D721Med (cell line): ENCODE measurements at regions not wholly inside any gene's neighbourhood (a gene's known extent, or its start where the extent isn't known, plus 50 kb on each side); places are given as distances from the start of the nearest gene placed in this dataset.

Source experiments
- DNase-seq: peaks from one replicate; pipeline ENCODE4 v3.0.0; 2011; ENCODE audit warnings: low spot score; ENCODE audit not compliant: insufficient read length
- FAIRE-seq: peaks from 2 replicates; lab custom pipeline; 2011; peaks lifted over from hg19 to GRCh38; lab: Jason Lieb, UNC
- CTCF ChIP-seq: IDR thresholded peaks from 2 replicates; pipeline ENCODE4 v1.5.1; 2012; ENCODE audit warnings: mild to moderate bottlenecking, control low read depth; ENCODE audit not compliant: insufficient read depth; ENCODE audit errors: missing control alignments

- no peak for FAIRE-seq
- DNase-seq: no peak
- TF ChIP-seq CTCF: no peak
These were observed 127.8 kb upstream of the CADM1 start for GRCh38 chr11:115632061-115632460.

- no peak for FAIRE-seq
- DNase-seq: no peak
These were observed 127.4 kb upstream of the CADM1 start for GRCh38 chr11:115631609-115632008.

GRCh38 chr11:115630214-115630613, 126.0 kb upstream of the CADM1 start:
- no peak for DNase-seq
- FAIRE-seq: no peak
- no peak for TF ChIP-seq CTCF

More at GRCh38 chr11:115631609-115632008, 127.4 kb upstream of the CADM1 start:
- no peak for TF ChIP-seq CTCF

GRCh38 chr11:115629456-115630015, 125.3 kb upstream of the CADM1 start:
- FAIRE-seq (no peak), DNase-seq (no peak)
- TF ChIP-seq CTCF: no peak

- DNase-seq: peak; percentile 60
- peak; percentile 68 for FAIRE-seq
- TF ChIP-seq CTCF: no peak
These were observed 123.6 kb upstream of the CADM1 start for GRCh38 chr11:115627666-115628460.

GRCh38 chr11:115627071-115627470, 122.9 kb upstream of the CADM1 start:
- peak; percentile 41 for FAIRE-seq
- TF ChIP-seq CTCF: no peak

GRCh38 chr11:115626414-115626813, 122.2 kb upstream of the CADM1 start:
- FAIRE-seq (no peak), DNase-seq (no peak)
- no peak for TF ChIP-seq CTCF

More at GRCh38 chr11:115627071-115627470, 122.9 kb upstream of the CADM1 start:
- no peak for DNase-seq
